ENCODE measurements at regions not wholly inside any gene's neighbourhood (a gene's known extent, or its start where the extent isn't known, plus 50 kb on each side); places are given as distances from the start of the nearest gene placed in this dataset.

GRCh38 chr22:16651217-16651616 is 58.6 kb upstream of the CCT8L2 start:
- Histone ChIP-seq H3K27ac (ENCODE audit: low read depth, low read length) (no peak overlapping the region), H3K4me3 (ENCODE audit: insufficient read depth, low read length, poor library complexity, severe bottlenecking) (no peak overlapping the region), H3K36me3 (ENCODE audit: low read length) (no peaks in the 10 kb centered on the region), H3K27me3 (ENCODE audit: low read length) (no peaks in the 10 kb centered on the region), H3K9ac (ENCODE audit: low read length) (no peak overlapping the region), H3F3A (ENCODE audit: insufficient read depth) (no peaks in the 10 kb centered on the region), H2AFZ (ENCODE audit: low read depth, low read length, severe bottlenecking) (no peak overlapping the region), H3K4me2 (ENCODE audit: low read depth, low read length, poor library complexity, severe bottlenecking) (no peak overlapping the region), H3K9me2 (replicated peaks; ENCODE audit: insufficient read depth, low read length) (no peaks in the 10 kb centered on the region), H3K79me2 (ENCODE audit: insufficient read depth, low read length) (no peaks in the 10 kb centered on the region), H3K9me3 (ENCODE audit: insufficient read depth, low read length) (no peaks in the 10 kb centered on the region), H4K20me1 (ENCODE audit: low read depth, low read length) (no peaks in the 10 kb centered on the region)
- TF ChIP-seq EZH2phosphoT487 (conservative IDR thresholded peaks at IDR 0.05; ENCODE audit: low read length): no peak
- TF ChIP-seq CTCF (IDR thresholded peaks at IDR 0.05; ENCODE audit: insufficient read depth, low read length, poor library complexity, severe bottlenecking): no peak
